Posterior cingulate gyrus (tissue), 11 donors: ENCODE measurements at regions not wholly inside any gene's neighbourhood (a gene's known extent, or its start where the extent isn't known, plus 50 kb on each side); places are given as distances from the start of the nearest gene placed in this dataset.
"Not testable (repeated sequence)": the region's sequence is repeated elsewhere in the genome, so short reads cannot be mapped to it uniquely, and the experiment has no call there.

Source experiments
- DNase-seq, 10 donors: peaks; one replicate each; pipeline versions ENCODE4 v3.0.0 to v3.0.0-alpha.2; 2020 to 2021; ENCODE audit warnings: mixed read lengths in 3 of 10
- intact Hi-C: fragments of 100-400 bp; cut with DNase I; formaldehyde crosslinking; loops from one replicate; pipeline ENCODE4 v1.15.1; 2023

- DNase-seq: peak in 1 of 10 donors; percentile 64
- intact Hi-C loops: no loop called here
Observed at GRCh38 chr17:55990332-55991006, 162.8 kb upstream of the ANKFN1 start.

GRCh38 chr17:55996826-55997225 is 156.4 kb upstream of the ANKFN1 start:
- intact Hi-C loops: no loop called here
- DNase-seq: no peak

GRCh38 chr17:56000411-56000810 is 152.9 kb upstream of the ANKFN1 start:
- intact Hi-C loops: no loop called here
- no peak for DNase-seq

GRCh38 chr17:56002656-56003055 is 150.6 kb upstream of the ANKFN1 start:
- intact Hi-C loops, DNase-seq: not testable (repeated sequence)

- intact Hi-C loops: no loop called here
Observed at GRCh38 chr17:56009795-56010651, 143.3 kb upstream of the ANKFN1 start.

GRCh38 chr17:56011406-56012131 is 141.7 kb upstream of the ANKFN1 start:
- DNase-seq: no peak
- intact Hi-C loops: no loop called here

More at GRCh38 chr17:56009795-56010651, 143.3 kb upstream of the ANKFN1 start:
- no peak for DNase-seq

GRCh38 chr17:56018211-56018610 is 135.1 kb upstream of the ANKFN1 start:
- DNase-seq: no peak
- intact Hi-C loops: no loop called here

GRCh38 chr17:56020369-56020768 is 132.9 kb upstream of the ANKFN1 start:
- no peak for DNase-seq
- intact Hi-C loops: no loop called here

- intact Hi-C loops: no loop called here
- no peak for DNase-seq
Observed at GRCh38 chr17:56021681-56022190, 131.5 kb upstream of the ANKFN1 start.

GRCh38 chr17:56023851-56024250 is 129.4 kb upstream of the ANKFN1 start:
- DNase-seq: no peak
- intact Hi-C loops: no loop called here

GRCh38 chr17:56026915-56027314 is 126.4 kb upstream of the ANKFN1 start:
- intact Hi-C loops: no loop called here
- DNase-seq: no peak

- DNase-seq: no peak
- intact Hi-C loops: no loop called here
Observed at GRCh38 chr17:56028837-56029236, 124.4 kb upstream of the ANKFN1 start.

GRCh38 chr17:56030009-56030624 is 123.2 kb upstream of the ANKFN1 start:
- intact Hi-C loops: no loop called here
- DNase-seq: no peak

GRCh38 chr17:56031636-56032035 is 121.6 kb upstream of the ANKFN1 start:
- intact Hi-C loops: no loop called here
- no peak for DNase-seq

GRCh38 chr17:56034197-56034635 is 119.1 kb upstream of the ANKFN1 start:
- intact Hi-C loops: no loop called here
- DNase-seq: no peak

GRCh38 chr17:56038131-56038530 is 115.1 kb upstream of the ANKFN1 start:
- intact Hi-C loops: no loop called here

GRCh38 chr17:56045872-56046271 is 107.4 kb upstream of the ANKFN1 start:
- intact Hi-C loops: no loop called here
- DNase-seq: no peak

More at GRCh38 chr17:56038131-56038530, 115.1 kb upstream of the ANKFN1 start:
- no peak for DNase-seq

GRCh38 chr17:56047331-56047730 is 105.9 kb upstream of the ANKFN1 start:
- intact Hi-C loops: no loop called here

GRCh38 chr17:56057869-56058268 is 95.4 kb upstream of the ANKFN1 start:
- DNase-seq: no peak
- intact Hi-C loops: no loop called here

More at GRCh38 chr17:56047331-56047730, 105.9 kb upstream of the ANKFN1 start:
- DNase-seq: no peak

- intact Hi-C loops: no loop called here
- DNase-seq: peak in 1 of 10 donors; percentile 47
Observed at GRCh38 chr17:56064506-56064905, 88.8 kb upstream of the ANKFN1 start.
